ENCODE measurements at regions not wholly inside any gene's neighbourhood (a gene's known extent, or its start where the extent isn't known, plus 50 kb on each side); places are given as distances from the start of the nearest gene placed in this dataset.

GRCh38 chr6:76703786-76704185 is 631.3 kb upstream of the IMPG1 start:
- POLR2A ChIA-PET (ENCODE audit: low non-redundant PET) = no interaction called here
- CTCF ChIA-PET = no interaction called here
- Histone ChIP-seq H3K4me3 (ENCODE audit: low read depth, low read length, poor library complexity, severe bottlenecking) (no peak overlapping the region), H3K9me3 (ENCODE audit: low read depth, low read length, poor library complexity, severe bottlenecking) (no peaks in the 10 kb centered on the region), H3K4me1 (ENCODE audit: insufficient read depth, low read length, poor library complexity, severe bottlenecking) (no peaks in the 10 kb centered on the region), H3K36me3 (ENCODE audit: insufficient read depth, low read length, poor library complexity, severe bottlenecking) (no peaks in the 10 kb centered on the region), H3K27ac (ENCODE audit: low read depth, low read length, poor library complexity, severe bottlenecking) (no peak overlapping the region), H3K27me3 (replicated peaks; ENCODE audit: insufficient read depth, low read depth, low read length, poor library complexity) (no peaks in the 10 kb centered on the region)
- BruUV-seq (replicated peaks) = no TSS peak
- no peak for TF ChIP-seq EZH2 (IDR thresholded peaks at IDR 0.05; ENCODE audit: borderline replicate concordance, low read depth, low read length, poor library complexity, severe bottlenecking)
- TF ChIP-seq, protein P1, sequence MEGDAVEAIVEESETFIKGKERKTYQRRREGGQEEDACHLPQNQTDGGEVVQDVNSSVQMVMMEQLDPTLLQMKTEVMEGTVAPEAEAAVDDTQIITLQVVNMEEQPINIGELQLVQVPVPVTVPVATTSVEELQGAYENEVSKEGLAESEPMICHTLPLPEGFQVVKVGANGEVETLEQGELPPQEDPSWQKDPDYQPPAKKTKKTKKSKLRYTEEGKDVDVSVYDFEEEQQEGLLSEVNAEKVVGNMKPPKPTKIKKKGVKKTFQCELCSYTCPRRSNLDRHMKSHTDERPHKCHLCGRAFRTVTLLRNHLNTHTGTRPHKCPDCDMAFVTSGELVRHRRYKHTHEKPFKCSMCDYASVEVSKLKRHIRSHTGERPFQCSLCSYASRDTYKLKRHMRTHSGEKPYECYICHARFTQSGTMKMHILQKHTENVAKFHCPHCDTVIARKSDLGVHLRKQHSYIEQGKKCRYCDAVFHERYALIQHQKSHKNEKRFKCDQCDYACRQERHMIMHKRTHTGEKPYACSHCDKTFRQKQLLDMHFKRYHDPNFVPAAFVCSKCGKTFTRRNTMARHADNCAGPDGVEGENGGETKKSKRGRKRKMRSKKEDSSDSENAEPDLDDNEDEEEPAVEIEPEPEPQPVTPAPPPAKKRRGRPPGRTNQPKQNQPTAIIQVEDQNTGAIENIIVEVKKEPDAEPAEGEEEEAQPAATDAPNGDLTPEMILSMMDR (conservative IDR thresholded peaks at IDR 0.05; ENCODE audit: low read depth, low read length) = no peak
- no peak for DNase-seq (ENCODE audit: low spot score)
- intact Hi-C loops (cut with micrococcal nuclease; ENCODE audit: unreplicated experiment) = no loop called here

- intact Hi-C loops (cut with micrococcal nuclease; ENCODE audit: unreplicated experiment) = no loop called here
These were observed 630.8 kb upstream of the IMPG1 start for GRCh38 chr6:76703285-76703684.

DNA sequence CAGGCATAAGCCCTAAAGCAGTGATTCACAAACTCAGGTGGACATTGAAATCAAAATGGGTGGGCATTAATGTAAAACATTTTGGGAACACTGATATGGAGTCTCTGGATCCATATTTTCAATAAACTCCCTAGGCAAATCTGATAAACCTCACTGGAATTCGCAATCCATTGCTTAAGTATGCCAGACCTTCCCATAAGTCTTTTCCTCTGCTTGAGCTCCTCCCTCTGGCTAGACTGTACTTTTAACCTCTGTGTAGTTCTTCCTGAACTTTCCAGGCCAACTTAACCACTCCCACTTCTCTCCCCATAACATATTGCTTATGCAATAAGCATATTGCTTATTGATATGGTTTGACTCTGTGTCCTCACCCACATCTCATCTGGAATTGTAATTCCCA is 629.7 kb upstream of the IMPG1 start:
- no TSS peak for BruUV-seq (replicated peaks)
- DNase-seq (ENCODE audit: low spot score) = no peak
- H3K27me3 ChIP-seq (replicated peaks; ENCODE audit: insufficient read depth, low read depth, low read length, poor library complexity) = no peaks in the 10 kb centered on the region
- intact Hi-C loops (cut with micrococcal nuclease; ENCODE audit: unreplicated experiment) = no loop called here
- ChIA-PET POLR2A (ENCODE audit: low non-redundant PET) (no interaction called here), CTCF (no interaction called here)
- H3K4me3 ChIP-seq (ENCODE audit: low read depth, low read length, poor library complexity, severe bottlenecking) = no peak overlapping the region
- no peaks in the 10 kb centered on the region for H3K9me3 ChIP-seq (ENCODE audit: low read depth, low read length, poor library complexity, severe bottlenecking)
- TF ChIP-seq, protein P1 (conservative IDR thresholded peaks at IDR 0.05; ENCODE audit: low read depth, low read length) = no peak
- TF ChIP-seq EZH2 (IDR thresholded peaks at IDR 0.05; ENCODE audit: borderline replicate concordance, low read depth, low read length, poor library complexity, severe bottlenecking) = no peak
- no peaks in the 10 kb centered on the region for H3K36me3 ChIP-seq (ENCODE audit: insufficient read depth, low read length, poor library complexity, severe bottlenecking)
- H3K27ac ChIP-seq (ENCODE audit: low read depth, low read length, poor library complexity, severe bottlenecking) = no peak overlapping the region
- H3K4me1 ChIP-seq (ENCODE audit: insufficient read depth, low read length, poor library complexity, severe bottlenecking) = no peaks in the 10 kb centered on the region

More at GRCh38 chr6:76703285-76703684, 630.8 kb upstream of the IMPG1 start:
- Histone ChIP-seq H3K4me1 (ENCODE audit: insufficient read depth, low read length, poor library complexity, severe bottlenecking) (no peaks in the 10 kb centered on the region), H3K4me3 (ENCODE audit: low read depth, low read length, poor library complexity, severe bottlenecking) (no peak overlapping the region), H3K27me3 (replicated peaks; ENCODE audit: insufficient read depth, low read depth, low read length, poor library complexity) (no peaks in the 10 kb centered on the region), H3K9me3 (ENCODE audit: low read depth, low read length, poor library complexity, severe bottlenecking) (no peaks in the 10 kb centered on the region), H3K27ac (ENCODE audit: low read depth, low read length, poor library complexity, severe bottlenecking) (no peak overlapping the region), H3K36me3 (ENCODE audit: insufficient read depth, low read length, poor library complexity, severe bottlenecking) (no peaks in the 10 kb centered on the region)
- ChIA-PET POLR2A (ENCODE audit: low non-redundant PET) (no interaction called here), CTCF (no interaction called here)
- BruUV-seq (replicated peaks) = no TSS peak
- TF ChIP-seq, protein P1 (conservative IDR thresholded peaks at IDR 0.05; ENCODE audit: low read depth, low read length) = no peak
- no peak for TF ChIP-seq EZH2 (IDR thresholded peaks at IDR 0.05; ENCODE audit: borderline replicate concordance, low read depth, low read length, poor library complexity, severe bottlenecking)
- DNase-seq (ENCODE audit: low spot score) = no peak

Data from A673 (cell line).